Endothelial cell of umbilical vein (primary cell): ENCODE measurements at regions not wholly inside any gene's neighbourhood (a gene's known extent, or its start where the extent isn't known, plus 50 kb on each side); places are given as distances from the start of the nearest gene placed in this dataset.

Source experiments
- CTCF ChIP-seq, 2 donors: IDR thresholded peaks; 1 replicate in 1 of 2; 2 replicates in 1 of 2; pipeline ENCODE4 v1.5.1; 2011; ENCODE audit warnings: low read length in 2 of 2, mild to moderate bottlenecking in 2 of 2, moderate library complexity in 2 of 2, control low read depth in 1 of 2, inconsistent platforms in 1 of 2, low read depth in 1 of 2; ENCODE audit not compliant: insufficient read depth in 1 of 2; ENCODE audit errors: extremely low read depth in 1 of 2
- EZH2 ChIP-seq: IDR thresholded peaks from 2 replicates; pipeline ENCODE4 v1.6.1; 2012; ENCODE audit warnings: borderline replicate concordance, low read depth, mild to moderate bottlenecking, moderate library complexity, low read length, inconsistent platforms; ENCODE audit not compliant: severe bottlenecking
- POLR2A ChIP-seq: IDR thresholded peaks from 2 replicates; pipeline ENCODE4 v1.6.1; 2012; ENCODE audit warnings: low read depth, mild to moderate bottlenecking, control low read depth, low read length
- POLR2AphosphoS5 ChIP-seq: IDR thresholded peaks from 2 replicates; pipeline ENCODE4 v1.6.1; 2012; ENCODE audit warnings: low read depth, mild to moderate bottlenecking, control low read depth, low read length, moderate library complexity; ENCODE audit not compliant: insufficient read depth

DNA sequence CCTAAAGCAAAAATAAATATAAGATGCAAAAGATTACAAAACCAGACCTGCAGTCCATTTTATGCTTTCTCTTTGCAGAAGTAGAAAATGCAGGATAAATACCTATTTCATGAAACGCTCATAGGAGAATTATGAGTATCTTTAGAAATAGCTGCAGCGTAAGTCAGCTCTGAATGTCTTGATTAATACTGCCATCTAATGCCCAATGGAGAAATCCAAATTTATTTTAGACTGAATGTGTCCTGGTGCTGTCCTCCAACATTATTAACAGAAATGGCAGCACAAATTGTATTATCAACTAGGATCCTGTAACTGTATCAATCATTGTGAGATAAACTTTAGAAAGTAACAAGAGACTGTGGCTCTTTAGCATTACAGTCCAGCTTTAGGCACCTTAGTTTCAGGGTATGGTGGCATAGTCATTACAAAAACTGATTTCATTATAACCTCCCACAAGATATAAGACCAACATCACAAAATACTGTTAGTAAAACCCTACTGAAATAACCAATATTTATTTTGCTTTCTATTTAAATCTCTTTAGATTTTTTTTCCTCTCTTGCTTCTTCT lies 162.1 kb upstream of the MIR17HG start:
- TF ChIP-seq POLR2AphosphoS5: no peak
- TF ChIP-seq CTCF (IDR thresholded peaks at IDR 0.05; ENCODE audit: extremely low read depth in 1 of 2, insufficient read depth in 1 of 2, low read depth in 1 of 2, low read length in 2 of 2): no peak
- no peak for TF ChIP-seq POLR2A
- no peak for TF ChIP-seq EZH2
